IMR-90 (cell line): ENCODE measurements at regions not wholly inside any gene's neighbourhood (a gene's known extent, or its start where the extent isn't known, plus 50 kb on each side); places are given as distances from the start of the nearest gene placed in this dataset.

Experiments
- ATAC-seq: fragments of 200-7000 bp; cut with Tn5 transposase; 2 replicates; pipeline ENCODE4 v1.9.1; 2020; ENCODE audit warnings: low read depth, mild to moderate bottlenecking, moderate library complexity
- BruUV-seq: library from RNA; stranded (reverse); fragments of 400-500 nt; replicated peaks from 2 replicates; lab custom pipeline; 2021; lab: Mats Ljungman, UMichigan
- CTCF ChIA-PET: fragments of 300-600 bp; formaldehyde crosslinking; extraction: SDS; loops from one replicate; lab custom pipeline; 2021; ENCODE audit warnings: antibody characterized with exemption; lab: Yijun Ruan, JAX
- POLR2A ChIA-PET: fragments of 300-600 bp; sonication (Branson Sonifier 250); formaldehyde crosslinking; loops from one replicate; lab custom pipeline; 2022; ENCODE audit warnings: antibody characterized with exemption; ENCODE audit not compliant: unreplicated experiment; lab: Charles Lee
- DNase-seq: peaks from one replicate; pipeline ENCODE4 v3.0.0; 2013
- H2AFZ ChIP-seq: replicated peaks from 2 replicates; pipeline ENCODE3; 2013; ENCODE audit warnings: low read length, mild to moderate bottlenecking; ENCODE audit not compliant: poor library complexity
- H2AK5ac ChIP-seq: 2 replicates; pipeline ENCODE4 v1.6.1; 2013; ENCODE audit warnings: low read depth, low read length, inconsistent platforms
- H2AK9ac ChIP-seq: replicated peaks from 2 replicates; pipeline ENCODE3; 2013; ENCODE audit warnings: mild to moderate bottlenecking, low read depth, low read length, moderate library complexity; ENCODE audit not compliant: poor library complexity
- H2BK120ac ChIP-seq: 2 replicates; pipeline ENCODE4 v1.6.1; 2013; ENCODE audit warnings: low read depth, low read length, inconsistent platforms
- H2BK15ac ChIP-seq: 3 replicates; pipeline ENCODE4 v1.6.1; 2013; ENCODE audit warnings: low read depth, low read length, inconsistent platforms
- H2BK20ac ChIP-seq: 2 replicates; pipeline ENCODE4 v1.6.1; 2013; ENCODE audit warnings: low read depth, mild to moderate bottlenecking, inconsistent platforms, low read length, moderate library complexity
- H2BK5ac ChIP-seq: 2 replicates; pipeline ENCODE4 v1.6.1; 2013; ENCODE audit warnings: mild to moderate bottlenecking, low read depth, low read length, inconsistent platforms; ENCODE audit not compliant: poor library complexity, severe bottlenecking
- H3K14ac ChIP-seq: replicated peaks from 2 replicates; pipeline ENCODE4 v1.6.1; 2013; ENCODE audit warnings: low read depth, low read length, inconsistent platforms
- H3K18ac ChIP-seq: 2 replicates; pipeline ENCODE4 v1.6.1; 2013; ENCODE audit warnings: low read depth, low read length, control low read depth
- H3K23ac ChIP-seq: 2 replicates; pipeline ENCODE4 v1.6.1; 2013; ENCODE audit warnings: low read depth, low read length, inconsistent platforms
- H3K27ac ChIP-seq: 2 replicates; pipeline ENCODE4 v1.5.1; 2013; ENCODE audit warnings: mild to moderate bottlenecking, control low read depth, low read length; ENCODE audit not compliant: insufficient read depth
- H3K27me3 ChIP-seq: 2 replicates; pipeline ENCODE4 v1.6.1; 2013; ENCODE audit warnings: low read length; ENCODE audit not compliant: control insufficient read depth, insufficient read depth
- H3K36me3 ChIP-seq: 2 replicates; pipeline ENCODE4 v1.6.1; 2013; ENCODE audit warnings: low read length, mixed read lengths; ENCODE audit not compliant: control insufficient read depth, insufficient read depth
- H3K4ac ChIP-seq: 2 replicates; pipeline ENCODE4 v1.6.1; 2013; ENCODE audit warnings: low read depth, low read length, inconsistent platforms
- H3K4me1 ChIP-seq: 2 replicates; pipeline ENCODE4 v1.6.1; 2013; ENCODE audit warnings: low read length, mixed read lengths; ENCODE audit not compliant: control insufficient read depth, insufficient read depth
- H3K4me2 ChIP-seq: 2 replicates; pipeline ENCODE4 v1.6.1; 2013; ENCODE audit warnings: low read depth, mild to moderate bottlenecking, control low read depth, low read length, moderate library complexity
- H3K4me3 ChIP-seq: 2 replicates; pipeline ENCODE4 v1.5.1; 2013; ENCODE audit warnings: low read depth, mild to moderate bottlenecking, control low read depth, low read length, moderate library complexity; ENCODE audit not compliant: insufficient read depth
- H3K56ac ChIP-seq: 2 replicates; pipeline ENCODE4 v1.6.1; 2013; ENCODE audit warnings: low read length, inconsistent platforms; ENCODE audit not compliant: insufficient read depth; ENCODE audit errors: extremely low read depth
- H3K79me1 ChIP-seq, 2 experiments: 2 replicates each; pipeline ENCODE4 v1.6.1; 2013; ENCODE audit warnings: low read length in 2 of 2, inconsistent platforms in 1 of 2, low read depth in 1 of 2
- H3K9ac ChIP-seq: 2 replicates; pipeline ENCODE4 v1.6.1; 2013; ENCODE audit warnings: low read depth, low read length, control low read depth
- H3K9me1 ChIP-seq: 2 replicates; pipeline ENCODE4 v1.6.1; 2013; ENCODE audit warnings: low read length, inconsistent platforms; ENCODE audit not compliant: insufficient read depth
- H3K9me3 ChIP-seq: 2 replicates; pipeline ENCODE4 v1.6.1; 2013; ENCODE audit warnings: low read length; ENCODE audit not compliant: control insufficient read depth, insufficient read depth
- H4K20me1 ChIP-seq: 2 replicates; pipeline ENCODE4 v1.6.1; 2013; ENCODE audit warnings: low read length, inconsistent platforms; ENCODE audit not compliant: insufficient read depth
- H4K5ac ChIP-seq: 2 replicates; pipeline ENCODE4 v1.6.1; 2013; ENCODE audit warnings: mild to moderate bottlenecking, low read depth, low read length, control low read depth
- H4K8ac ChIP-seq, 2 experiments: 2 replicates each; pipeline ENCODE4 v1.6.1; 2013; ENCODE audit warnings: low read depth in 2 of 2, low read length in 2 of 2, control low read depth in 1 of 2, inconsistent platforms in 1 of 2
- H4K91ac ChIP-seq: 2 replicates; pipeline ENCODE4 v1.6.1; 2013; ENCODE audit warnings: low read depth, low read length, inconsistent platforms; ENCODE audit not compliant: insufficient read depth
- CEBPB ChIP-seq: IDR thresholded peaks from 2 replicates; pipeline ENCODE4 v1.6.1; 2012; ENCODE audit warnings: low read depth, low read length, improper control_type of control experiment
- CHD1 ChIP-seq: IDR thresholded peaks from 2 replicates; pipeline ENCODE4 v1.6.1; 2012; ENCODE audit warnings: low read depth, low read length, improper control_type of control experiment
- ELK1 ChIP-seq: fragments of 150-350 bp; IDR thresholded peaks from 2 replicates; pipeline ENCODE4 v1.6.1; 2016; ENCODE audit warnings: low read depth, mild to moderate bottlenecking, low read length, moderate library complexity, borderline replicate concordance
- FOS ChIP-seq: fragments of 150-350 bp; IDR thresholded peaks from 2 replicates; pipeline ENCODE4 v1.6.1; 2016; ENCODE audit warnings: low read depth, low read length
- MAFK ChIP-seq: IDR thresholded peaks from 2 replicates; pipeline ENCODE4 v1.6.1; 2012; ENCODE audit warnings: low read depth, low read length, improper control_type of control experiment
- MAZ ChIP-seq: IDR thresholded peaks from 2 replicates; pipeline ENCODE4 v1.6.1; 2012; ENCODE audit warnings: low read depth, mild to moderate bottlenecking, low read length, improper control_type of control experiment, moderate library complexity, borderline replicate concordance
- NFE2L2 ChIP-seq: fragments of 150-350 bp; IDR thresholded peaks from 2 replicates; pipeline ENCODE4 v1.6.1; 2016; ENCODE audit warnings: low read depth, mild to moderate bottlenecking, low read length
- POLR2A ChIP-seq: IDR thresholded peaks from 2 replicates; pipeline ENCODE4 v1.6.1; 2012; ENCODE audit warnings: mild to moderate bottlenecking, low read depth, low read length
- RFX5 ChIP-seq: IDR thresholded peaks from 2 replicates; pipeline ENCODE4 v1.8.0; 2012; ENCODE audit warnings: low read depth, mild to moderate bottlenecking, low read length, moderate library complexity
- SMC3 ChIP-seq: fragments of 150-350 bp; IDR thresholded peaks from 2 replicates; pipeline ENCODE4 v1.6.1; 2016; ENCODE audit warnings: low read depth, mild to moderate bottlenecking, antibody characterized with exemption, low read length, moderate library complexity
- USF2 ChIP-seq: fragments of 150-350 bp; IDR thresholded peaks from 2 replicates; pipeline ENCODE4 v1.6.1; 2017; ENCODE audit warnings: mild to moderate bottlenecking, antibody characterized with exemption, low read length, low read depth
- WGBS, 2 experiments: methylation state at CpG; one replicate each; pipeline versions ENCODE4 v1.1.5 to v1.1.7; 2013; ENCODE audit warnings: missing lambda C conversion rate in 2 of 2; ENCODE audit not compliant: insufficient read length in 1 of 2; ENCODE audit errors: extremely low coverage in 2 of 2; 5-methylcytosine and 5-hydroxymethylcytosine counted together
- dilution Hi-C: fragments of 300-500 bp; cut with HindIII; formaldehyde crosslinking; loops from one replicate; pipeline ENCODE4 v1.14.3; 2018; ENCODE audit warnings: low sequenced_read_pairs; ENCODE audit not compliant: unreplicated experiment
- in situ Hi-C: fragments of 300-500 bp; cut with MboI; formaldehyde crosslinking; loops from 3 replicates; pipeline ENCODE4 v1.14.3; 2019; ENCODE audit warnings: low sequenced_read_pairs, inconsistent platforms, mixed read lengths
- intact Hi-C: fragments of 100-400 bp; cut with micrococcal nuclease; formaldehyde crosslinking; loops from 2 replicates; pipeline ENCODE4 v1.10.0; 2022

GRCh38 chr10:60666221-60666620, 112.1 kb upstream of the CDK1 start:
- no peak overlapping the region for H2AFZ ChIP-seq
- no peak overlapping the region for H4K8ac ChIP-seq
- ChIA-PET CTCF (no interaction called here), POLR2A (no interaction called here)
- H3K18ac ChIP-seq: no peak overlapping the region
- H2BK5ac ChIP-seq: no peak overlapping the region
- H3K4me1 ChIP-seq: peaks cover 2% of the 10 kb centered on the region
- no peak overlapping the region for H3K4ac ChIP-seq
- DNase-seq: no peak
- no peak overlapping the region for H2BK120ac ChIP-seq
- no peak overlapping the region for H3K56ac ChIP-seq
- no peaks in the 10 kb centered on the region for H3K9me3 ChIP-seq
- no CpG with 5 or more reads among the region's 2 CpGs for WGBS, 2 experiments
- TF ChIP-seq USF2 (no peak), MAFK (no peak), CHD1 (no peak), POLR2A (no peak), CEBPB (no peak), FOS (no peak), ELK1 (no peak), SMC3 (no peak), MAZ (no peak), RFX5 (no peak), NFE2L2 (no peak)
- H2AK9ac ChIP-seq: no peak overlapping the region
- no peak overlapping the region for H2BK15ac ChIP-seq
- no peak overlapping the region for H3K27ac ChIP-seq
- H3K36me3 ChIP-seq: no peaks in the 10 kb centered on the region
- no peak overlapping the region for H3K14ac ChIP-seq
- H3K23ac ChIP-seq: no peak overlapping the region
- H2BK20ac ChIP-seq: no peak overlapping the region
- intact Hi-C loops (no loop called here), dilution Hi-C loops (no loop called here), in situ Hi-C loops (no loop called here)
- no peak overlapping the region for H4K91ac ChIP-seq
- no peaks in the 10 kb centered on the region for H3K79me1 ChIP-seq
- no peak overlapping the region for H3K4me3 ChIP-seq
- no TSS peak for BruUV-seq
- H2AK5ac ChIP-seq: no peak overlapping the region
- no peaks in the 10 kb centered on the region for H3K9me1 ChIP-seq
- no peaks in the 10 kb centered on the region for H4K20me1 ChIP-seq
- no peak overlapping the region for H3K9ac ChIP-seq
- ATAC-seq: no peak
- H3K4me2 ChIP-seq: no peak overlapping the region
- H4K5ac ChIP-seq: no peak overlapping the region
- H3K27me3 ChIP-seq: peaks cover 2% of the 10 kb centered on the region
